Thyroid gland (tissue), 4 donors: ENCODE measurements at regions not wholly inside any gene's neighbourhood (a gene's known extent, or its start where the extent isn't known, plus 50 kb on each side); places are given as distances from the start of the nearest gene placed in this dataset.

ENCODE experiments used
- DNase-seq, 2 donors: peaks; one replicate each; pipeline ENCODE4 v3.0.0-alpha.2; 2019
- H3K27ac ChIP-seq, 3 donors: fragments of 200-600 bp; sonication (generic); 1 replicate in 2 of 3; 2 replicates in 1 of 3; pipeline ENCODE4 v1.5.1; 2016 to 2019; ENCODE audit warnings: mild to moderate bottlenecking in 1 of 3, moderate library complexity in 1 of 3
- H3K27me3 ChIP-seq: fragments of 200-600 bp; sonication (generic); one replicate; pipeline ENCODE4 v1.5.1; 2019
- H3K36me3 ChIP-seq, 2 donors: fragments of 200-600 bp; sonication (generic); one replicate each; pipeline ENCODE4 v1.5.1; 2016 to 2019
- H3K4me1 ChIP-seq, 2 donors: fragments of 200-600 bp; sonication (generic); one replicate each; pipeline ENCODE4 v1.5.1; 2017 to 2019
- H3K4me3 ChIP-seq, 3 donors: fragments of 200-600 bp; sonication (generic); replicated peaks in 1 of 3; 1 replicate in 2 of 3; 2 replicates in 1 of 3; pipeline ENCODE4 v1.5.1; 2016; ENCODE audit warnings: mild to moderate bottlenecking in 1 of 3
- H3K9me3 ChIP-seq: fragments of 200-600 bp; sonication (generic); one replicate; pipeline ENCODE4 v1.5.1; 2017
- CTCF ChIP-seq, 6 experiments: fragments of 200-600 bp in 3 of 6; fragments of 450-650 bp in 3 of 6; sonication (generic) in 3 of 6; IDR thresholded peaks; one replicate each; pipeline ENCODE4 v1.5.1; 2016 to 2019; ENCODE audit warnings: antibody characterized with exemption in 6 of 6, mild to moderate bottlenecking in 2 of 6, inconsistent platforms in 1 of 6, moderate library complexity in 1 of 6
- POLR2A ChIP-seq, 2 donors: fragments of 450-650 bp; IDR thresholded peaks; one replicate each; pipeline ENCODE4 v1.6.1; 2017; ENCODE audit warnings: antibody characterized with exemption in 2 of 2, mild to moderate bottlenecking in 2 of 2, moderate library complexity in 1 of 2
- WGBS, 2 donors: methylation state at CpG; one replicate each; pipeline ENCODE4 v1.1.5; 2017; 5-methylcytosine and 5-hydroxymethylcytosine counted together
- intact Hi-C: fragments of 100-400 bp; cut with DNase I; formaldehyde crosslinking; loops from one replicate; pipeline ENCODE4 v1.15.1; 2023

GRCh38 chr21:28561772-28562171 lies 430.9 kb downstream of the LTN1 start:
- Histone ChIP-seq H3K36me3 (no peaks in the 10 kb centered on the region), H3K9me3 (no peaks in the 10 kb centered on the region), H3K27me3 (no peaks in the 10 kb centered on the region), H3K4me1 (no peaks in the 10 kb centered on the region), H3K4me3 (no peak overlapping the region), H3K27ac (no peak overlapping the region)
- TF ChIP-seq CTCF (IDR thresholded peaks at IDR 0.05) (no peak), POLR2A (IDR thresholded peaks at IDR 0.05) (no peak)
- DNase-seq, result no peak
- intact Hi-C loops, result no loop called here

- Histone ChIP-seq H3K36me3 (no peaks in the 10 kb centered on the region), H3K27me3 (no peaks in the 10 kb centered on the region), H3K4me1 (no peaks in the 10 kb centered on the region), H3K9me3 (no peaks in the 10 kb centered on the region), H3K27ac (no peak overlapping the region), H3K4me3 (no peak overlapping the region)
- no peak for TF ChIP-seq CTCF (IDR thresholded peaks at IDR 0.05)
- no peak for TF ChIP-seq POLR2A (IDR thresholded peaks at IDR 0.05)
- WGBS, 2 donors, result 69 to 74% methylated on average over 7 to 10 of the region's 10 CpGs
- intact Hi-C loops, result no loop called here
- DNase-seq, result no peak
Measured at GRCh38 chr21:28554660-28555475, 437.8 kb downstream of the LTN1 start.

- H3K27me3 ChIP-seq, result no peaks in the 10 kb centered on the region
- no peaks in the 10 kb centered on the region for H3K9me3 ChIP-seq
- H3K36me3 ChIP-seq, result no peaks in the 10 kb centered on the region
- intact Hi-C loops, result no loop called here
- H3K4me3 ChIP-seq, result no peak overlapping the region
- H3K4me1 ChIP-seq, result no peaks in the 10 kb centered on the region
- no peak overlapping the region for H3K27ac ChIP-seq
- DNase-seq, result no peak
- no peak for TF ChIP-seq CTCF (IDR thresholded peaks at IDR 0.05)
- TF ChIP-seq POLR2A (IDR thresholded peaks at IDR 0.05), result no peak
- WGBS, 2 donors, result 83 to 93% methylated on average over 2 of the region's 2 CpGs
Measured at GRCh38 chr21:28550057-28550825, 442.4 kb downstream of the LTN1 start.

- Histone ChIP-seq H3K27me3 (no peaks in the 10 kb centered on the region), H3K4me1 (no peaks in the 10 kb centered on the region), H3K36me3 (no peaks in the 10 kb centered on the region), H3K9me3 (no peaks in the 10 kb centered on the region), H3K4me3 (no peak overlapping the region), H3K27ac (no peak overlapping the region)
- no peak for TF ChIP-seq CTCF (IDR thresholded peaks at IDR 0.05)
- no peak for TF ChIP-seq POLR2A (IDR thresholded peaks at IDR 0.05)
- intact Hi-C loops, result no loop called here
- 46 to 67% methylated on average over 2 of the region's 2 CpGs for WGBS, 2 donors
- no peak for DNase-seq
Measured at GRCh38 chr21:28548291-28548690, 444.4 kb downstream of the LTN1 start.

GRCh38 chr21:28547766-28548165 lies 444.9 kb downstream of the LTN1 start:
- TF ChIP-seq POLR2A (IDR thresholded peaks at IDR 0.05), result no peak
- no peak for TF ChIP-seq CTCF (IDR thresholded peaks at IDR 0.05)
- DNase-seq, result no peak
- Histone ChIP-seq H3K9me3 (no peaks in the 10 kb centered on the region), H3K36me3 (no peaks in the 10 kb centered on the region), H3K27me3 (no peaks in the 10 kb centered on the region), H3K4me1 (no peaks in the 10 kb centered on the region), H3K27ac (no peak overlapping the region), H3K4me3 (no peak overlapping the region)
- intact Hi-C loops, result no loop called here
- WGBS, 2 donors, result 56% methylated on average over 3 of the region's 3 CpGs
